ENCODE measurements at regions not wholly inside any gene's neighbourhood (a gene's known extent, or its start where the extent isn't known, plus 50 kb on each side); places are given as distances from the start of the nearest gene placed in this dataset.

DNA sequence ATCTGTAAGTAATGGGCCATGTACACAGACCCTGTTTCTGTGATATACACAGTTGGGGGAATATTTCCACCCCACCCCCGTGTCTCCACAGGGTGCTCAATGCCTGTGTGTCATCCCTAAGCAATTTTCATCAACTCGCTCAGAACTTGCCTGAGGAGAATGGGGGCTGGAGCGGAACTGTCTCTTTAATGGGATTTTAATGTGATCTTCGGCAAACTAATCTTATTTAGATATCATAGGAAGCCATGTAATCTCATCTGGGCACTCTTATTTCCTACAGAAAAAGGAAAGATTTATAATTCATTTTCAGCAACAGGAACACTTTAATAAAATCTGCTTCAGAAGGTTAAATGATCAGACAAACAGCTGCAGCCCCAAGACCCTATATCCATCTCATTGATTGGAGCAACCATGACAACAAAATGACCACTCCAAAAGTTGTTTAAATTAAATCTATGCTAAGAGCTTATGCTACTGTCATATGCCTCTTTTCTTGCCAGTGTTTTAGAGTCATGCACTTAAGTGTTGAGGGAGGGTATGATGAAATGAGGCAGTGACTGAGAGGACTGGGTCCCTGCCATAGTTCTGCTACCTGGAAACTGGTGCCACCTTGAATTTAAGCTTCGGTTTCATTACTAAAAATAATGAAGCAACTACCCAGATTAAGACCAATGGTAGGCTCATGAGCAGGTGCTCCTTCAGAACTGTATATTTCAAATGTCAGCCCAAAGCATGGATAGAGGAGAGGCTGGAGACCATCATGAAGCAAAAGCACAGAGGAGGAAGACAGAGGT, 183.1 kb upstream of the DDX18 start:
- no peak overlapping the region for H3K14ac ChIP-seq (replicated peaks; ENCODE audit: low read depth, low read length)

More for the DNA sequence above, 183.1 kb upstream of the DDX18 start:
- no peaks in the 10 kb centered on the region for H3K36me3 ChIP-seq (ENCODE audit: control insufficient read depth, insufficient read depth, low read length)
- no peaks in the 10 kb centered on the region for H3K9me1 ChIP-seq (ENCODE audit: insufficient read depth, low read length)
- H3K79me1 ChIP-seq (ENCODE audit: low read depth in 1 of 2, low read length in 2 of 2): no peaks in the 10 kb centered on the region
- ChIA-PET CTCF (no interaction called here), POLR2A (ENCODE audit: unreplicated experiment) (no interaction called here)
- no peaks in the 10 kb centered on the region for H4K20me1 ChIP-seq (ENCODE audit: insufficient read depth, low read length)
- in situ Hi-C loops (cut with MboI; ENCODE audit: low sequenced_read_pairs): no loop called here
- H3K27ac ChIP-seq (ENCODE audit: insufficient read depth, low read length): no peak overlapping the region
- dilution Hi-C loops (cut with HindIII; ENCODE audit: low sequenced_read_pairs, unreplicated experiment): no loop called here
- no peak overlapping the region for H3K4me2 ChIP-seq (ENCODE audit: low read depth, low read length)
- H2BK120ac ChIP-seq (ENCODE audit: low read depth, low read length): no peak overlapping the region
- H4K5ac ChIP-seq (ENCODE audit: low read depth, low read length): no peak overlapping the region
- no peak overlapping the region for H2BK15ac ChIP-seq (ENCODE audit: low read depth, low read length)
- TF ChIP-seq RAD21 (IDR thresholded peaks at IDR 0.05; ENCODE audit: low read length): no peak
- TF ChIP-seq CEBPB (IDR thresholded peaks at IDR 0.05; ENCODE audit: low read depth, low read length): no peak
- no peak for TF ChIP-seq RCOR1 (IDR thresholded peaks at IDR 0.05; ENCODE audit: insufficient replicate concordance, low read length)
- TF ChIP-seq MXI1 (IDR thresholded peaks at IDR 0.05; ENCODE audit: borderline replicate concordance, low read depth, low read length): no peak
- TF ChIP-seq FOS (IDR thresholded peaks at IDR 0.05; ENCODE audit: low read depth, low read length): no peak
- TF ChIP-seq RFX5 (IDR thresholded peaks at IDR 0.05; ENCODE audit: low read depth, low read length): no peak
- TF ChIP-seq MAFK (IDR thresholded peaks at IDR 0.05; ENCODE audit: low read depth, low read length): no peak
- H3K23ac ChIP-seq (ENCODE audit: low read depth, low read length): no peak overlapping the region
- no peak overlapping the region for H4K8ac ChIP-seq (ENCODE audit: low read depth in 2 of 2, low read length in 2 of 2)
- H2AK9ac ChIP-seq (replicated peaks; ENCODE audit: low read depth, low read length, poor library complexity): no peak overlapping the region
- H3K4me3 ChIP-seq (ENCODE audit: insufficient read depth, low read depth, low read length): no peak overlapping the region
- no peak overlapping the region for H3K4ac ChIP-seq (ENCODE audit: low read depth, low read length)
- no peak overlapping the region for H2AK5ac ChIP-seq (ENCODE audit: low read depth, low read length)
- H3K56ac ChIP-seq (ENCODE audit: extremely low read depth, insufficient read depth, low read length): no peak overlapping the region
- H2BK5ac ChIP-seq (ENCODE audit: low read depth, low read length, poor library complexity, severe bottlenecking): no peak overlapping the region
- H3K9me3 ChIP-seq (ENCODE audit: control insufficient read depth, insufficient read depth, low read length): peaks cover 7% of the 10 kb centered on the region
- intact Hi-C loops (cut with micrococcal nuclease): no loop called here
- ATAC-seq (ENCODE audit: low read depth) (no peak), DNase-seq (no peak)
- no TSS peak for BruUV-seq (replicated peaks)
- no CpG with 5 or more reads among the region's 5 CpGs for WGBS, 2 experiments (ENCODE audit: extremely low coverage in 2 of 2, insufficient read length in 1 of 2)
- H3K27me3 ChIP-seq (ENCODE audit: control insufficient read depth, insufficient read depth, low read length): no peaks in the 10 kb centered on the region
- H3K4me1 ChIP-seq (ENCODE audit: control insufficient read depth, insufficient read depth, low read length): no peaks in the 10 kb centered on the region
- H2BK20ac ChIP-seq (ENCODE audit: low read depth, low read length): no peak overlapping the region
- no peak overlapping the region for H3K9ac ChIP-seq (ENCODE audit: low read depth, low read length)
- H2AFZ ChIP-seq (replicated peaks; ENCODE audit: low read length, poor library complexity): no peak overlapping the region
- no peak overlapping the region for H3K18ac ChIP-seq (ENCODE audit: low read depth, low read length)
- no peak overlapping the region for H4K91ac ChIP-seq (ENCODE audit: insufficient read depth, low read depth, low read length)
